Liver (tissue), 8 donors: ENCODE measurements at regions not wholly inside any gene's neighbourhood (a gene's known extent, or its start where the extent isn't known, plus 50 kb on each side); places are given as distances from the start of the nearest gene placed in this dataset.
A peak's percentile ranks its signal among the peaks of the same experiment; 100 is the strongest.
"Not testable (repeated sequence)": the region's sequence is repeated elsewhere in the genome, so short reads cannot be mapped to it uniquely, and the experiment has no call there.

ENCODE experiments used
- DNase-seq: peaks from one replicate; pipeline ENCODE4 v3.0.0-alpha.2; 2017; ENCODE audit warnings: low spot score
- H3K27ac ChIP-seq, 2 donors: one replicate each; pipeline ENCODE4 v1.7.0; 2013; ENCODE audit warnings: inconsistent platforms in 2 of 2, low read length in 2 of 2, control low read depth in 1 of 2, low read depth in 1 of 2, mild to moderate bottlenecking in 1 of 2
- H3K27me3 ChIP-seq, 4 donors: one replicate each; pipeline versions ENCODE4 v1.6.1 to v1.7.0; 2013; ENCODE audit warnings: low read length in 3 of 4, inconsistent platforms in 1 of 4, mild to moderate bottlenecking in 1 of 4, moderate library complexity in 1 of 4; ENCODE audit not compliant: control insufficient read depth in 4 of 4, insufficient read depth in 4 of 4
- H3K36me3 ChIP-seq, 4 donors: one replicate each; pipeline versions ENCODE4 v1.6.1 to v1.7.0; 2013; ENCODE audit warnings: low read length in 3 of 4, mild to moderate bottlenecking in 3 of 4, low read depth in 1 of 4, moderate library complexity in 1 of 4; ENCODE audit not compliant: control insufficient read depth in 4 of 4, insufficient read depth in 3 of 4
- H3K4me1 ChIP-seq, 4 donors: one replicate each; pipeline versions ENCODE4 v1.6.1 to v1.7.0; 2013; ENCODE audit warnings: low read length in 3 of 4, mild to moderate bottlenecking in 3 of 4, moderate library complexity in 1 of 4; ENCODE audit not compliant: control insufficient read depth in 4 of 4, insufficient read depth in 4 of 4
- H3K4me3 ChIP-seq, 3 donors: one replicate each; pipeline versions ENCODE4 v1.6.1 to v1.7.0; 2013; ENCODE audit warnings: low read length in 3 of 3, control low read depth in 1 of 3, low read depth in 1 of 3, mild to moderate bottlenecking in 1 of 3
- H3K9ac ChIP-seq, 2 donors: one replicate each; pipeline ENCODE4 v1.7.0; 2013; ENCODE audit warnings: low read length in 2 of 2, mild to moderate bottlenecking in 2 of 2, moderate library complexity in 2 of 2, control low read depth in 1 of 2, low read depth in 1 of 2
- H3K9me3 ChIP-seq, 4 donors: one replicate each; pipeline versions ENCODE4 v1.6.1 to v1.7.0; 2013; ENCODE audit warnings: low read length in 3 of 4; ENCODE audit not compliant: control insufficient read depth in 4 of 4
- ATF3 ChIP-seq: IDR thresholded peaks from 2 replicates; pipeline ENCODE4 v1.6.1; 2016; ENCODE audit warnings: antibody characterized with exemption
- CTCF ChIP-seq: fragments of 150-350 bp; IDR thresholded peaks from 2 replicates; pipeline ENCODE4 v1.5.1; 2017; ENCODE audit warnings: improper control_type of control experiment, low read depth, low read length; ENCODE audit not compliant: missing input control
- EGR1 ChIP-seq, 2 donors: IDR thresholded peaks; 2 replicates each; pipeline ENCODE4 v1.6.1; 2016 to 2018; ENCODE audit warnings: antibody characterized with exemption in 2 of 2, low read depth in 2 of 2
- FOXA1 ChIP-seq: IDR thresholded peaks from 2 replicates; pipeline ENCODE4 v1.6.1; 2016; ENCODE audit warnings: antibody characterized with exemption
- FOXA2 ChIP-seq: IDR thresholded peaks from 2 replicates; pipeline ENCODE4 v1.6.1; 2016; ENCODE audit warnings: antibody characterized with exemption
- HNF4A ChIP-seq, 2 donors: conservative IDR thresholded peaks; 2 replicates each; pipeline ENCODE4 v1.6.1; 2016; ENCODE audit warnings: antibody characterized with exemption in 2 of 2, mild to moderate bottlenecking in 2 of 2
- HNF4G ChIP-seq: IDR thresholded peaks from 2 replicates; pipeline ENCODE4 v1.6.1; 2016; ENCODE audit warnings: antibody characterized with exemption
- MAX ChIP-seq: IDR thresholded peaks from 2 replicates; pipeline ENCODE4 v1.6.1; 2016; ENCODE audit warnings: antibody characterized with exemption
- REST ChIP-seq: IDR thresholded peaks from 2 replicates; pipeline ENCODE4 v1.6.1; 2016; ENCODE audit warnings: antibody characterized with exemption, mild to moderate bottlenecking
- RXRA ChIP-seq, 2 donors: IDR thresholded peaks; 2 replicates each; pipeline ENCODE4 v1.6.1; 2017 to 2018; ENCODE audit warnings: antibody characterized with exemption in 2 of 2, mild to moderate bottlenecking in 1 of 2
- SP1 ChIP-seq: IDR thresholded peaks from 2 replicates; pipeline ENCODE4 v1.6.1; 2018; ENCODE audit warnings: antibody characterized with exemption, mild to moderate bottlenecking
- TAF1 ChIP-seq: conservative IDR thresholded peaks from 2 replicates; pipeline ENCODE4 v1.6.1; 2016; ENCODE audit warnings: antibody characterized with exemption, mild to moderate bottlenecking
- YY1 ChIP-seq: IDR thresholded peaks from 2 replicates; pipeline ENCODE4 v1.6.1; 2016; ENCODE audit warnings: antibody characterized with exemption, mild to moderate bottlenecking
- WGBS: extraction: QIAGEN DNeasy Blood & Tissue Kit; methylation state at CpG from one replicate; pipeline ENCODE4 v1.1.7; 2013; 5-methylcytosine and 5-hydroxymethylcytosine counted together
- donor health status: healthy.
- donor health status: healthy.
- donor health status: healthy.
- donor health status: healthy.
- donor health status: healthy.

- TF ChIP-seq CTCF (no peak), FOXA1 (no peak)
Observed at GRCh38 chr1:143736562-143736961, 235.2 kb downstream of the FAM72C start (continued).

GRCh38 chr1:143735764-143736461 is 235.9 kb downstream of the FAM72C start:
- peak overlapping the region; percentile 56 to 75 for H3K27ac ChIP-seq
- H3K27me3 ChIP-seq = no peaks in the 10 kb centered on the region
- H3K4me1 ChIP-seq = no peaks in the 10 kb centered on the region
- H3K4me3 ChIP-seq = peak overlapping the region; percentile 23 to 82 (median 60)
- H3K36me3 ChIP-seq = no peaks in the 10 kb centered on the region
- H3K9me3 ChIP-seq = no peaks in the 10 kb centered on the region
- 5% methylated on average over 36 of the region's 36 CpGs for WGBS
- TF ChIP-seq HNF4G = no peak
- TF ChIP-seq MAX = peak; percentile 12
- TF ChIP-seq ATF3 = peak; percentile 98
- no peak for TF ChIP-seq FOXA2
- TF ChIP-seq SP1 = peak; percentile 25
- peak; percentile 71 for TF ChIP-seq TAF1
- TF ChIP-seq REST = peak; percentile 18
- TF ChIP-seq EGR1 (IDR thresholded peaks at IDR 0.05; ENCODE audit: low read depth in 2 of 2) = no peak
- peak in 1 of 2 donors; percentile 14 for TF ChIP-seq HNF4A (conservative IDR thresholded peaks at IDR 0.05)
- no peak for TF ChIP-seq RXRA (IDR thresholded peaks at IDR 0.05)
- peak; percentile 15 for TF ChIP-seq YY1
- peak overlapping the region in 1 of 2 donors; percentile 89 for H3K9ac ChIP-seq
- DNase-seq = no peak

- not testable (repeated sequence) for H3K9me3 ChIP-seq, H3K4me1 ChIP-seq, H3K27me3 ChIP-seq, DNase-seq, H3K36me3 ChIP-seq, H3K27ac ChIP-seq, H3K4me3 ChIP-seq, H3K9ac ChIP-seq
- WGBS = 49% methylated on average over 3 of the region's 3 CpGs
Observed at GRCh38 chr1:143734261-143734660, 237.5 kb downstream of the FAM72C start.

GRCh38 chr1:143730890-143731289 is 240.9 kb downstream of the FAM72C start:
- not testable (repeated sequence) for H3K4me1 ChIP-seq, H3K9me3 ChIP-seq, H3K27me3 ChIP-seq, H3K27ac ChIP-seq, DNase-seq, H3K36me3 ChIP-seq
- Histone ChIP-seq H3K4me3 (peak overlapping the region; percentile 19 to 42 (median 23)), H3K9ac (peak overlapping the region in 1 of 2 donors; percentile 39)
- WGBS = 71% methylated on average over 6 of the region's 6 CpGs

- 2% methylated on average over 17 of the region's 39 CpGs for WGBS
Observed at GRCh38 chr1:143729449-143730111, 242.2 kb downstream of the FAM72C start.

More at GRCh38 chr1:143729449-143730111, 242.2 kb downstream of the FAM72C start:
- H3K27ac ChIP-seq, H3K9me3 ChIP-seq, H3K4me1 ChIP-seq, H3K36me3 ChIP-seq, DNase-seq, H3K4me3 ChIP-seq, H3K27me3 ChIP-seq, H3K9ac ChIP-seq: not testable (repeated sequence)
